ENCODE measurements at regions not wholly inside any gene's neighbourhood (a gene's known extent, or its start where the extent isn't known, plus 50 kb on each side); places are given as distances from the start of the nearest gene placed in this dataset.

DNA sequence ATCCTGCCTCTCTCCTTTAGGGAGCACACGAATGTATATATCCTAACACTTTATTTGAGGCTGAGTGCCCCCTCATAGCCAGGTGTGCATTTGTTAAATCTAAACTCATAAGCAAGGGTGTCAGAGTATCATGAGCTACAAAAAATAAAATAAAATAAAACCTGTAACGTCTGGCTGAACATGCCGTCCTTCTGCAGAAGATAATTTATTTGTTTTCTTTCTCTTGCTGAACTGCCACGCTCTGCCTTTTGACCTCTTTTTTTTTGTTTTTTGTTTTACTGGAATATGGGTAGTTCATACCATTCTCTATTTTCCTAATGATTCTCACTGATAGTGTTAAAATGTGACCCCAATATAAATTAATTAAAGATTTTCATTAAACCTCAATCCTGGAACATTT lies 117.7 kb upstream of the MPDZ start:
- TF ChIP-seq, protein P1, sequence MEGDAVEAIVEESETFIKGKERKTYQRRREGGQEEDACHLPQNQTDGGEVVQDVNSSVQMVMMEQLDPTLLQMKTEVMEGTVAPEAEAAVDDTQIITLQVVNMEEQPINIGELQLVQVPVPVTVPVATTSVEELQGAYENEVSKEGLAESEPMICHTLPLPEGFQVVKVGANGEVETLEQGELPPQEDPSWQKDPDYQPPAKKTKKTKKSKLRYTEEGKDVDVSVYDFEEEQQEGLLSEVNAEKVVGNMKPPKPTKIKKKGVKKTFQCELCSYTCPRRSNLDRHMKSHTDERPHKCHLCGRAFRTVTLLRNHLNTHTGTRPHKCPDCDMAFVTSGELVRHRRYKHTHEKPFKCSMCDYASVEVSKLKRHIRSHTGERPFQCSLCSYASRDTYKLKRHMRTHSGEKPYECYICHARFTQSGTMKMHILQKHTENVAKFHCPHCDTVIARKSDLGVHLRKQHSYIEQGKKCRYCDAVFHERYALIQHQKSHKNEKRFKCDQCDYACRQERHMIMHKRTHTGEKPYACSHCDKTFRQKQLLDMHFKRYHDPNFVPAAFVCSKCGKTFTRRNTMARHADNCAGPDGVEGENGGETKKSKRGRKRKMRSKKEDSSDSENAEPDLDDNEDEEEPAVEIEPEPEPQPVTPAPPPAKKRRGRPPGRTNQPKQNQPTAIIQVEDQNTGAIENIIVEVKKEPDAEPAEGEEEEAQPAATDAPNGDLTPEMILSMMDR (IDR thresholded peaks at IDR 0.05) = no peak
- TF ChIP-seq POLR2A (IDR thresholded peaks at IDR 0.05) = no peak
